Fibroblast of villous mesenchyme (primary cell): ENCODE measurements at regions not wholly inside any gene's neighbourhood (a gene's known extent, or its start where the extent isn't known, plus 50 kb on each side); places are given as distances from the start of the nearest gene placed in this dataset.

Source experiments
- DNase-seq: peaks from one replicate; pipeline ENCODE4 v3.0.0-alpha.2; 2010; ENCODE audit warnings: low read depth
- H3K4me3 ChIP-seq: 2 replicates; pipeline ENCODE4 v1.5.1; 2011; ENCODE audit warnings: low read depth, mild to moderate bottlenecking, low read length
- CTCF ChIP-seq: IDR thresholded peaks from 2 replicates; pipeline ENCODE4 v1.5.1; 2012; ENCODE audit warnings: low read depth, mild to moderate bottlenecking, low read length; ENCODE audit not compliant: insufficient read depth

DNA sequence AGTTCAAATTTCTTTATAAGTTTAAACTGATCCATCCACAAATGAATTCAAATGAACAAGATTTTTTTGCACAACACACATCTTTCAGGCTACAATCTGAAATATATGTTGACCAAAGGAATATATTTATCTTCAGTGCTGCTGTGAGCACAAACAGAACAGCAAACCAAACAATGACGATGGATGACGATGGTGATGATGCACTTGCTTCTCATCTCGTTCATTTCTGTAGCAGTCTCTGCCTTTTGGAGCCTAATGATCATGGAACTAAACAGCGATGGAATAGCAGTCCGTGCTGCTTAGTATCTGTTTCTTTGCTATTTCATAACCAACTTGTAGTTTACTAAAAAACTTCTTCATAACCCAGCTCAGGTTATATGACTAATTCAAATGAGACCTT lies 220.7 kb upstream of the BLID start:
- no peak for TF ChIP-seq CTCF
- DNase-seq, result no peak
- no peak overlapping the region for H3K4me3 ChIP-seq

GRCh38 chr11:122334546-122335339 lies 218.7 kb upstream of the BLID start:
- no peak overlapping the region for H3K4me3 ChIP-seq
- peak; percentile 25 for DNase-seq
- TF ChIP-seq CTCF, result no peak

DNA sequence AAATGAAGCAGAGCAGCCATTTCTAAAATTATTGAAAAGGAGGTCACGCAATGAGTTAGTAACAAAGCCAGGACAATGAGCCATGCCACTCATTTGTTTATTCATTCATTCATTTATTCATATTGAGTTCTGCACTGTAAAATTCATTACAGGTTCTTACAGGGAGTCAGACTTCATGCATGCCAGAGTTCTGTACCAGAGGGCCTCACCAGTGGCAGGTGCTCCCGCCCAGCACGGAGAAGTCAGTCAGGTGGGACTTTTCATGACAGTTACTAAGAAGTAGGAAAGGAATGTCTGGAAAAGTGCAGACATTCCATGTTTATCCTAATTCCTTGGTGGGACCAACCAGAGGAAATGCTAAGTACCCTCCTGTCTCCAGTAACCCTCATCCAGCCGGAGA lies 217.5 kb upstream of the BLID start:
- no peak overlapping the region for H3K4me3 ChIP-seq
- no peak for TF ChIP-seq CTCF

GRCh38 chr11:122331079-122331478 lies 215.1 kb upstream of the BLID start:
- DNase-seq, result no peak
- TF ChIP-seq CTCF, result no peak
- H3K4me3 ChIP-seq, result no peak overlapping the region

More for the DNA sequence above, 217.5 kb upstream of the BLID start:
- no peak for DNase-seq

- DNase-seq, result peak; percentile 60
- TF ChIP-seq CTCF, result no peak
- no peak overlapping the region for H3K4me3 ChIP-seq
These were observed 214.4 kb upstream of the BLID start for GRCh38 chr11:122330279-122330965.

DNA sequence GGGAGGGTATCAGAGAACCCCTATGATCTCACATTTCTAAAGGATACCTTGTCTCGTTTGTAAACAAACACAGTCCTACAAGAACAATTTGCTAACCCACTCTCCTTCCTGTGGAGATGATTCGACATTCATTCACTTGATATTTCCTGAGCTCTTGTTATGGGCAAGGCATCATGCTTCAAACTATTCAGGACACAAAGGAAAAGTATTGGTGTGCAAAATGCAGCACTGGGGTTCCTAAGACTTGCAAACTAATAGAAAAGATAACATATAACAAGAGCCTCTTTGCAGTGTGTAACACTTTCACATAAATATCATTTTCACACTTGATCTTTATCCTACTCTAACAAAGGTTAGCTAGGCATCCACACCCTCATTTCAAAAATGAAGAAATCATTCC lies 211.5 kb upstream of the BLID start:
- no peak overlapping the region for H3K4me3 ChIP-seq
- DNase-seq, result no peak
- no peak for TF ChIP-seq CTCF
